ENCODE measurements at regions not wholly inside any gene's neighbourhood (a gene's known extent, or its start where the extent isn't known, plus 50 kb on each side); places are given as distances from the start of the nearest gene placed in this dataset.
A peak's percentile ranks its signal among the peaks of the same experiment; 100 is the strongest.
"Not testable (repeated sequence)": the region's sequence is repeated elsewhere in the genome, so short reads cannot be mapped to it uniquely, and the experiment has no call there.

DNA sequence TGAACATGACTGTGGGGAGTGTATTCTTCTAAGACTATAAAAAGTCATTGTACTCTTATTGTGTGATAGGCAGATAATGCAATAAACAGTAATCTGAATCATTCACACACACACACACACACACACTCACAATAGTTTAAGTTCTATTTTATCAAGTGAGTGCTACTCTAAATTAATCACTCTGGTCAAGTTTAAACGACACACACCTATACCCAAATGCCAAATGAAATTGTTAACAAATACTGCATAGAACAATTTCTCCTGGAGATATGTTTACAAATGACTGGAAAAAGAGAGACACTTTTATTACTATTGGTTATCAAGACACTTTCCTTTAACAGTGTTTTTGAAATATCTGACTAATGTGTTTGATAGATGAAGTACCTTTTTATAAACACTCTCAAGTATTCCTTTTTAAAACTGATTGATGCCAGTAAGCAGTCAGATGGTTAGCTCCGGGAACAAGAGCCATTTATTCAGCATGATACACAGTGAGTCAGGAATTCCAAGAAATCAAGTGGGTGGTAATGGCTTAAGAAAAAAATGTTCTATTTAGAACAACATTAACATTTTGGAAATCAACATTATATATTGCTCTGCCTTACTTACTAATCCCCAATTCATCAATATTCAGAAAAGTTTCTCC is 521.6 kb upstream of the ST8SIA4 start:
- DNase-seq (ENCODE audit: low read depth in 4 of 4, low spot score in 3 of 4), result no peak

DNA sequence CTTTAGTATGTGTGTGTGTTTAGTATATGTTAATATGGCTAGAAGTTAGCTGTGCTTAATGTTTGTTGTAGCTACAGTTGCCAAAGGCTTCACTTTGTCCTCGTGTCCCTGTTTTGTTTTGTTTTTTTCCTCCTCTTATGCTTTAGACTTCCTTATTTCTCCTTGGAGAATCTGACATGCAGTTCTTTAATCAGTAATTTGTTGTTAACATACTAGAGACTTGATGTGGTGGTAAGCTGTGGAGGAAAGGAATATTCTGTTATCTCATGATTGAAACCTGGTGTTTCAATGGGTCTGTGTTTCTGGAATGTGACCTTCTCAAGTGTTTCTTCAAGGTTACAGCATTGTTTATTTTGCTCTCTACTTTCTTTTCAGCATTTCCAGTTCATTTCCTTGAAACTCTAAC is 515.6 kb upstream of the ST8SIA4 start:
- DNase-seq (ENCODE audit: low read depth in 4 of 4, low spot score in 3 of 4), result no peak

DNA sequence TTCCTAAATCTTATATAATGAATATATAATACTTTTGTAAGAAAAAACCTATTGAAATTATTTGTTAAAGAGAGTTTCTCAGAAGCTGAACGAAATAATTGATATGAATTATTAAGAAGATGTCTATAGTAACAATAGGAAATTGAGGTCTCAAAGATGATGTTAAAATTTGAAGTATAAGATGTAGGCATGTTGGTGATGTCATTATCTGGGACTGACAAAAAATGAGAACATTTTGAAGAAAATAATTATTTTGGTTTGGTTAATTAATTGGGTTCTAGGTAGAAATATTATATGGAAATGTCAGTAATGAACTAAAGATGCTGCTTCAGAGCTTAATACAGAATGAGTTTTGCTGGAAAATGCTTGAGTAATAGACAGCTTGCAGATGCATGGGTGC is 501.4 kb upstream of the ST8SIA4 start:
- DNase-seq (ENCODE audit: low read depth in 4 of 4, low spot score in 3 of 4), result no peak

DNA sequence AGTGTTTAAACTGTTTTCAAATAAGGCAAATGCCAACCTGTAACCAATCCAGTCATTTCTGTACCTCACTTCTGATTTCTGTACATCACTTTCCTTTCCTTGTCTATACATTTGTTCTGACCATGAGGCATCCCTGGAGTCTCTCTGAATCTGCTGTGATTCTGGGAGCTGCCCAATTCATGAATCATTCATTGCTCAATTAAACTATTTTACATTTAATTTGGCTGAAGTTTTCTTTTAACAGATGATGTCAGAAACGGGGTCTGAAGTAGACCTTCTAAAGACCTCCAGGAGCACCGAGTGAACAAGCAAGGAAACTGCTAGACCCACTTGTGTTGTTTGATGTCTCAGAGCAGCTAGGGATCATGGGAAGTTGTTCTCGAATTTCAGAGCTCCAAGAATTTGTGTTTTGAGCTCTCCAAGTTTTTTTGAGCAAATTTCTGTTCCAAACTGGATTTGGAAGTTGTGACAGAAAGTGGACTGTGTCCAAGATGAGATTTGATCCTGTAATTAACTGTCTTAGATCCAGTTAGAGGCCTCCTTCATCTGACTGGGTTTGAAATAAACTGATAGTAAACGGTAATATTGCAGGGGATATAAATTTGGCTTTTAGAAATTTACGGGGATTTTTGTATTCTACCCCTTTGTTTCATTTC is 490.8 kb upstream of the ST8SIA4 start:
- DNase-seq (ENCODE audit: low read depth in 4 of 4, low spot score in 3 of 4), result no peak

DNA sequence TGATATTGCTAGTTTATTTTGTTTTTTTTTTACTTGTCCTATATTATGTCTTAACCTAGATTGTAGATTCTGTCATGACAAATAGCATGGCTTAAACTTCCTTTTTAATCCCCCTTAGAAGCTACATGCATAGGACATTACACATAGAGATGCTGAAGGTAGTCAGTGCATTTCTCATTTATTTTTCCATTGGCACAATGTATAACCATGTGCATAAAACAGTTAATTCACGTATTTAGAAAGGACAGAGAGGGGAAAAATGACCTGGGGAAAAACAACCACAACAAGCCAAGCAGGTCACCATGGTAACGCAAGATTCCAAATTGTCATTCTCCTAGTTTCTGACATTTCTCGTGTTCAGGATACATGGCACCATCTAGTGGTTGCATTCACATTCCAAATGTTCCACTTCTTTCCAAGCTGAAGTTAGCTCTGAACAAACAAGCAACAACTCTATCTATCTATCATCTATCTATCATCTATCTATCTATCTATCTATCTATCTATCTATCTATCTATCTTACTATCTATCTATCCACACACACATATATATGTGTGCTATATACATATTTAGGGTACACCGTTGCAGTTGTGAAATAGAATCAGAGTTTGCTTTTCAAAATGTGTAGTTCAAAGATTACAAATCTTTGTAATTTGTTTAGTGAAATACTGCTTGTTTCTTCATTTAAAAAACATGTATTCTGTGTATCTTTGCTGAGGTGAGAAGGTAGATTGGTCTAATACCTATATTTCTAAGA is 487.2 kb upstream of the ST8SIA4 start:
- peak in 3 of 4 donors; percentile 20 to 24 (median 21) for DNase-seq (ENCODE audit: low read depth in 4 of 4, low spot score in 3 of 4)

DNA sequence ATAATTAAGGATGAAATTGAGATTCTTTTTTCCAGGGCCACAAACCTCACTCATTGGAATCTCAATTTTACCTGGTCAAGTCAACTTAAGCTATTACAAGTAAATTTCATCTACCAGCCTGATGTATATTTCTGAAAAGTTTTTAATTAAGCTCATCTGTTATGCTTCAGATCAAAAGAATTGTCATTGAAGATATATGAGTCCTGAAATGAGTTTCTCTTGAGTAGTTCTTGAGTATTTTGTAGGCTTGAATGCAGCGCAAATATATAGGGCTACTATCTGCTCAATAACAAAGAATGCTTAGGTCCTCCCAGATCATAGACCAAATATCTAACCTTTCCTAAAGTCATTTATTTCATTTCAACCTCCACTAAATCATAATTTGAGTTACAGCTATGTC is 482.2 kb upstream of the ST8SIA4 start:
- no peak for DNase-seq (ENCODE audit: low read depth in 4 of 4, low spot score in 3 of 4)

DNA sequence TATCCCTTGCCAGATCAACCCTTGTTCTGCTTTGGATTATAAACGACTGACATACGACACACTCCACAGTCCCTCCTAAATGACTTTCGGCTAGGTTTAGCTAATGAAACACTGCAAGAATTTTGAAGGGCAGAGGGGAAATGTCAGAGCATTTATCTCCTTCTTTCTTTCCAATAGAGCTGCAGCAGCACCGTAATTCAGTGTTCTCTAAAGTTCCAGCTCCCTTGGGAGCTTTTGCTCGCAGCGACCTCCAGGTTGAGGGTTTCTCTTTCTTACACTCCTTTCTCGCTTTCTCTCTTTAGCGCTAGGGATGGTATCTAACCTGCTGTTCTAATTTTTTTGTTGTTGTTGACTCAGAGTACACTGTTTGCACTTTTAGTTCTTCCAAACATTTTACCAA is 467.1 kb upstream of the ST8SIA4 start:
- DNase-seq (ENCODE audit: low read depth in 4 of 4, low spot score in 3 of 4), result no peak

DNA sequence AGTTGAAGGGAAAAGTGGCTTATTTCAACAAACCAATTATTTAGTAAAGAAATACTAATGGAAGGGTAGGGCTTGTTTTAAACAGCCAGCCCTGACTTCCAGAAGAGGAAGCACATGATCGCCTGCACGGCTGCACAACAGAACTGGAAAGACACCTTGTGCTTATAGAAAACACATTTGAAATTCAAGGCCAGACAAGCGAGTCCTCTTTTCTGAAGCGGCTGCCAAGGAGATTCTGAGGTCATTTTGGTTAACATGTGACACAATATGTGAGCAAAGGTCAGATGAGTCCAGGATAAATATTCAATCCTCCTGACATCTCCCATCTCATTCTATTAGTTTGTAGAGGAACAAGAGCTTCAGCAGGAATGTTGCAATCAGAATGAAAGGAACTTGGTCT is 461.4 kb upstream of the ST8SIA4 start:
- peak in 1 of 4 donors; percentile 10 for DNase-seq (ENCODE audit: low read depth in 4 of 4, low spot score in 3 of 4)

DNA sequence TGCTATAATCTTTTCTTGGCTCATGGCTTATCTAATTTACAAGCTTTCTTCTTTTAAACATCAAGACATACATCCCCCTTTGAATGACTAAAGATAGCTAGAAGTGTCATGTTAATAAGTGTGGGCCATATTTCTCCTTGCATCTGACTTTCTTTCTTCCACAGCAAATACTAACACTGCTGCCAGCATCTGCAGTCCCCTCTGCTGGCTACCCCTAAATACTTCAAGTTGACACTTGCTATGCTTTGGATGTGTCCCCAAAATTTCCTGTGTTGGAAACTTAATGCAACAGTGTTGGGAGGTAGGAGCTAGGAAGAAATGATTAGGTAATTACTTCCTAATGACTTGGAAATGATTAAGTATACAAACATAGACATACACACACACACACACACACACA is 459.0 kb upstream of the ST8SIA4 start:
- no peak for DNase-seq (ENCODE audit: low read depth in 4 of 4, low spot score in 3 of 4)

DNA sequence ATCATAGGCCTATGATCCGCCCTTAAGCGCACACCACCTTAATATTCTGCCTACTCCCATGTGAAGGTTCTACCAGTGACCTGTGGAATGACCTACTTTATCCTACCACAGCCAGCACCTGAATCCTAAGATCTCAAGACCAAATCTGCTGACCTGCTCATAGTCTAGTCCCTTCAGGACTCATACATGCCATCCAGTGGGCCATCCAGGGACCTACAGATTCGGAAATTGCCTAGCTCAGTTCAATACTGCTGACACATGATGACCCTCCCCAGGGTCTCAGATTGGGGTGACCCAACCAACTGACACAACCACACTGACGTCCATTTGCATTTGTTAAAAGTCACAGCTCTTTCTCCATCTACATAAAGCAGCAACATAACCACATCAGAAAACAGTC is 443.8 kb upstream of the ST8SIA4 start:
- DNase-seq (ENCODE audit: low read depth in 4 of 4, low spot score in 3 of 4), result no peak

DNA sequence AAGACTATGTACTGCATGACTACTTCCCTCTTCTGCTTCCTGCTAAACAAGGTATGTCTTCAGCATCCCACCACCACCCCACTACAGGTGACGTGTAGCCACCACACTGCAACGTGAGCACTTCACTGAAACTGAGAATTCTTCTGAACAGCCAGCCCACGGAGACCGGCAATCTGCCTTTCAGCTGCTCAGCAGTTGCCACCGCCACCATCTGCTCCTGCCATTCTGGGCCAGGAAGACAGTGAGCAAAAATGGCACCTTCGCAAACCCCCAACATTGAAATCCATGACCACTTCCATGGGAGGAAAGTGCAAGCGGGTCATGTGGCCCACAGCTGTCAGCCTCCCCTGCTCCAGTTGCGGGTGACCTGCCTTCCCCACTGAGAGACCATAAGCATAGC is 443.4 kb upstream of the ST8SIA4 start:
- no peak for DNase-seq (ENCODE audit: low read depth in 4 of 4, low spot score in 3 of 4)

DNA sequence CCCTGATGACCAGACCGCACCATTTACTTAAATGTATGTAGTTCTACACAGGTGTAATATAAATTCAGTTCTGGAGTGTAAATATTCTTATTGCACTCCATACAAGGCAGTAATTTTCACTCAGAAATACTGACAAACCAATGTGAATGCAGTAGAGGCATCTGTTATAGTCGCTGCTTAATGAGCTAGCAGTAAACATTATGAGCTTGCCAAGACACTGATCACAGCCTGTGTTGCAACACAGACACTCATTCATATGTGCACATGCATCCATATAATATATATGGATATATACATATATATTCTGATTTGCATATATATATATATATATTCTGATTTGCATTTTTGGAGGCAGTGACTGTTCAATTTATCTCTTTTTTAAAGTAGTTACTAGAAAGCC is 435.1 kb upstream of the ST8SIA4 start:
- DNase-seq (ENCODE audit: low read depth in 4 of 4, low spot score in 3 of 4), result no peak

DNA sequence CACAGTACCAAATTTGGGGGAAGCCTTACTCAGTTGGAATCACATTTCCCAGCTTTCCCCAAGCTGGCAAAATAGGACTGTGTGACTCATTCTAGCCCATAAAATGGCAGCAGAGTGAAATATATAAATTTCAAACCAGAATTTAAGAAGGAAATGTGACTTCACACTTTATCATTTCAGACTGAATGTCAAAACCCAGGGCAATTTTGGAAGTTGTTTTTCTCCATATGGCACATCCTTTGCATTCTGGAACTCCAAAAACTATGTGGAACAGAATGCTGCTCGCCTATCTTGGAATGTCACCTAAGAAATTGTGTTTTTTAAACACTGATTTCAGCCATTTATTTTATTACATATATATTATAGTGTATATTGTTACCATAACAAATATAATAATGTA is 424.7 kb upstream of the ST8SIA4 start:
- DNase-seq (ENCODE audit: low read depth in 4 of 4, low spot score in 3 of 4), result no peak

DNA sequence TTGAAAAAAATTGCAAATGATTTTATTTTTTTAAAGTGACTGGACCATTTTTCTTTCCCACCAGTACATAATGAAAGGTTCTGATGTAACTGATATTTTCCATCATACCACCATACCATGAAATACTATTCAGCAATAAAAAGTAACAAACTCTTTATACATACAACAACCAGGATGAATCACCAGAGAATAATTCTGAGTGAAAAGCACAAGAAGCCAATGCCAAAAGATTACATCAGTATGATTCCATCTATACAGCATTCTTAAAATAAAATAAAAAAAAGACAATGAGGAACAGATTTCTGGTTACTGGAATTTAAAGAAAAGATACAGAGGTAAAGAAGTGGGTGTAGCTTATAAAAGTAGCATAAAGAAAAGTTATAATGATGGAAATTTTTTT is 423.7 kb upstream of the ST8SIA4 start:
- DNase-seq (ENCODE audit: low read depth in 4 of 4, low spot score in 3 of 4), result no peak

DNA sequence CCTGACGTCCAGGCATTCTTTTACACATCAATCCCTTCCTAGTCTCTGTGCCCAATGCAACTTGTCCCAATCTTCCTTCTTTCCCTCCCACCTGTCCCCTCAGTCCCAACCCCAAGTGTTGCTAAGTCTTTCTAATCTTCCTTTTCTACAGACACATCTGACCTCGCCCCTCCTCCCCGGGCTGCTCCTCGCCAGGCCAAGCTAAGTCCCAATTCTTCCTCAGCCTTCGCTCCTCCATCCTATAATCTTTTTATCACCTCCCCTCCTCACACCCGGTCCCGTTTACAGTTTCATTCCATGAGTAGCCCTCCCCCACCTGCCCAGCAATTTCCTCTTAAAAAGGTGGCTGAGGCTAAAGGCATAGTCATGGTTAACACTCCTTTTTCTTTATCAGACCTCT is 413.3 kb upstream of the ST8SIA4 start:
- DNase-seq (ENCODE audit: low read depth in 4 of 4, low spot score in 3 of 4), result not testable (repeated sequence)

DNA sequence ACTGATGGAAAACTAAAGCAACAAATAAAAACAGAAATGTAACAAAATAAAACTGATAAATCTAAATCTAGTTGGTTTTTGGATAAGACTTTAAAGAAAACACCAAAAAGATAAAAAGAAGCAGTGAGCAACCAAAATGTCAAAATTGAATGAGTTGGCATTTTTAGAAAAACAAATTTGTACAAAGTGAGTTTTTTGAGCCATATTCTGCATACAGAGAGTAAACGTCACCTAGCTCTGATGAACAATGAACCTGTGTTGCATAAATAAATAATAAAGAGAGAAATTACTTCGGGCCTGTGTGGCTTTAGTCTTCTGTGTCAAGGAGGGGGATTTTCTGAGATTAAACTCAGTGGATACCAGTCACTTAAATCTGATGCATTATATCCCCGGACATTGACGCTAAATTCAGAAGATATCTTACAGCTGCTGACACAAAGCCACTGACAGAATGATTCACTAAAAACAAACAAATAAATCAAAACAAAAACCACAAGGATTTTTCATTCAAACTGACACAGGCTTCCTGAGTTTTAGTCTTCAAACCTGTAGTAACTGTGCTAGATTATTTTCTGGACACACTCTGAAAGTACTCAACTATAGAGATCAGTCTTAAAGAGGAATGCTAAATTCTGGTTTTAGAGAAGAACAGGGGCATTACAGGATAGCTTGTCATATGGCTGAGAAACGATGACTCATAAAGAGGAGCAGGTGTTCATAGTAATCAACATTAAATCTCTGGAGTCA is 403.5 kb upstream of the ST8SIA4 start:
- DNase-seq (ENCODE audit: low read depth in 4 of 4, low spot score in 3 of 4), result no peak

DNA sequence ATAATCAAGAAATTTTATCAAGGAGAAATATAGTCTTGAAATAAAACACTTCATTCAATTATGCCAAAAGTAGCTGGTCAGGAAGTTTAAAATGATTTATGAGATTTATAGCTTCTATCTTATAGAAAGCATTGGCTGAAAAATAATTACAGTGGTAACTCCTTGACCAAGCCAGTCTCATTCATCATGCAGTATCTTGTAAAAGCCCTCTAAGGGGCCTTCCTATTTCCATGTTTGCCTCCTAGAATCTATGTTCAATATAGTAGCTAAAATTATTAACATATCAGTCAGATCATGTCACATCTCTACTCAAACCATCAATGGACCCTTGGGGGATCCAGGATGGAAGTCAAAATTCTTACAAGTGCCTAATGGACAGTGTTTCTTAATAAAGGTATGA is 393.4 kb upstream of the ST8SIA4 start:
- DNase-seq (ENCODE audit: low read depth in 4 of 4, low spot score in 3 of 4), result no peak

DNA sequence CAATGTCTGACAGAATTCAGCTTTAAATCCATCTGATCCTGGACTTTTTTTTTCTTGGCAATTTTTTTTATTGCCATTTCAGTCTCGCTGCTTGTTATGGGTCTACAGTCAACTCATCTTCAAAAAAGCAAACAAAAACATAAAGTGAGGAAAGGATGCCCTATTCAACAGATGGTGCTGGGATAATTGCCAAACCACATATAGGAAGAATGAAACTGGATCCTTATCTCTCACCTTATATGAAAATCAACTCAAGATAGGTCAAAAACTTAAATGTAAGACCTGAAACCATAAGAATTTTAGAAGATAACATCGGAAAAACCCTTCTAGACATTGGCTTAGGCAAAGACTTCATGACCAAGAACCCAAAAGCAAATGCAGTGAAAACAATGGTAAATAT is 389.1 kb upstream of the ST8SIA4 start:
- DNase-seq (ENCODE audit: low read depth in 4 of 4, low spot score in 3 of 4), result no peak

DNA sequence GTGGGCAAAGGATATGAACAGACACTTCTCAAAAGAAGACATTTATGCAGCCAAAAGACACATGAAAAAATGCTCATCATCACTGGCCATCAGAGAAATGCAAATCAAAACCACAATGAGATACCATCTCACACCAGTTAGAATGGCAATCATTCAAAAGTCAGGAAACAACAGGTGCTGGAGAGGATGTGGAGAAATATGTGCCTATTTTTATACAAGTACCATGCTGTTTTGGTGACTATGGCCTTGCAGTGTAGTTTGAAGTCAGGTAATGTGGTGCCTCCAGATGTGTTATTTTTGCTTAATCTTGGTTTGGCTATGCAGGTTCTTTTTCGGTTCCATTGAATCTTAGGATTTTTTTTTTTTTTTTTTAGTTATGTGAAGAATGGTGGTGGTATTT is 387.7 kb upstream of the ST8SIA4 start:
- not testable (repeated sequence) for DNase-seq (ENCODE audit: low read depth in 4 of 4, low spot score in 3 of 4)

DNA sequence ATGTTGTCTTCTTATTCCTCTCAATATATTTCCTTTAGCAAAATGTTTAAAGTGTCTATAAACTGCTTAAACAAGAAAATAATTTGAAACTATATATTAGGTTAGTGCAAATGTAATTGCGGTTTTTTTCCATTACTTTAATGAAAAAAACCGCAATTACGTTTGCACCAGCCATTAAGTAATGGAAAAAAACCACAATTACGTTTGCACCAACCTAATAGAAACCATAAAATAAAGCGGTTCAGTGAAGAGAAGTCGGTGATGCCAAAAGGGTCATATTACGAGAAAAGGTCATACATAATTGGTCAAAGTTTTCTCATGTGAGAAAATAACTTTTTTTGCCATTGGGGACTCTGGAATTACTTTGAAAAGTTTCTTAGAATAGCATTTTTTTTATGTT is 385.6 kb upstream of the ST8SIA4 start:
- DNase-seq (ENCODE audit: low read depth in 4 of 4, low spot score in 3 of 4), result no peak

DNA sequence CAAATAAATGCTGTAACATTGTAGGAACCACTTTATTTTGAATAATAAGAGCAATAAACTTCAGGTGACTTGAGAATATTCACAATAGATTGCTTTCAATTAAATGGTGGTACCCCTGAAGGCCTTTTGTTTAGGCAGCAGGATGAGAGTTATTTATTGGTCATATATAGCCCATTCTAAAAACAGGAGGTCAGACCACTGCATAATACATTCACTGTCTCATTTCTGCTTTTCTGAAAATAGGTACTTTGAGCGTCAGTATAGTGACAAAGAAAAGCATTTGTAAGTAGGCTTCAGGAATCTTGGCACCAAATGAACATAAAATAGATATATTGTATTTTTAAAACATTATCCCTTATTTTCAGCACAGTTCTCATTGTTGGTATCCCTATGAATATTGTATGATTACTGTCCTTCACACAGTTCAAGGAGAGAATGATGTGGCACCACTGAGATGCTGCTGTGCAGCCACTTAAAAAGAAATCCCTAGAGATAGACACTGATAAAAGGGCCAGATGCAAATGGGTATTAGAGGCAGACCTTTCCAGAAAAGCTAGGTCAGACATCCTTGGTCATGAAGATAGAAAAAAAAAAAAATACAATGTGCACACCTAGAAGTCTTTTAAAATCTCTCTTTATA is 381.8 kb upstream of the ST8SIA4 start:
- DNase-seq (ENCODE audit: low read depth in 4 of 4, low spot score in 3 of 4), result no peak
